A172 (cell line): ENCODE measurements at regions not wholly inside any gene's neighbourhood (a gene's known extent, or its start where the extent isn't known, plus 50 kb on each side); places are given as distances from the start of the nearest gene placed in this dataset.

Source experiments
- DNase-seq: peaks from one replicate; pipeline ENCODE4 v3.0.0-alpha.2; 2015; ENCODE audit warnings: low spot score

DNA sequence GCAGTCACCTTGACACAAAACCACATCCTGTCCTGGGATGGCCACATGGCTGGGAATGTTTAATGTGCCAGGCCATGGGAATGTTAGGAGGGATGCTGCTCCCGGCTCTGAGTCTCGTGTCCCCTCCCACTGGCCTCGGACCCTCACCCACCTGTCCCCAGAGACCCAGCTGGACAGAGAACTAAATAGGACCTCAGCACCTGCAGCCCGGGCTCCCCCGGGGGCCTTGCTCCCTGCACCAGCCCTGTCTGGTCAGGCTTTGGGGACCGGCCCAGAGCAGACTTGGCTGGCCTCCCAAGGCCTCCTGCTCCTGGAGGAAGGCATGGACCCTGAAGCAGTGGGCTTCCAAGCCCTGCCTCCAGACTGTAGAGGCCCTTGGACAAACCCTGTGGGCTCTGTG, 100.0 kb upstream of the IQSEC1 start:
- peak; percentile 64 for DNase-seq

DNA sequence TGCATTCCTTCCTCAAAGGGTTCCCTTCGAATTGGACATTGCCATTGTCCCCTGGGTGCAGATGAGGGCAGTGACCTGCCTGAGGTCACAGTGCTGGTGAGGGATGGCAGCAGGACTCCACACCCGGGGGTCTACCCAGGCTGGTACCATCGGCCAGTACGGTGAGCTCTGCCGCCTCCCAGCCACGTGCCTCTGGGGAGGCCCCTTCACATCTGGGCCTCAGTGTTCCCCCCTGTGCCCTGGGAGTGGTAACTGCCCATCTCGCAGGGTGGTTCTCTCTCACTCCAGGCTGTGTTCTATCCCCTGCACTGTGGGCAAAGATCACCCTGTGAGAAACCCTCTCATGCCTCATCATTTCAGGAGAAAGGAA, 99.4 kb upstream of the IQSEC1 start:
- no peak for DNase-seq

- DNase-seq: no peak
These were observed 98.7 kb upstream of the IQSEC1 start for GRCh38 chr3:13171704-13172643.

DNA sequence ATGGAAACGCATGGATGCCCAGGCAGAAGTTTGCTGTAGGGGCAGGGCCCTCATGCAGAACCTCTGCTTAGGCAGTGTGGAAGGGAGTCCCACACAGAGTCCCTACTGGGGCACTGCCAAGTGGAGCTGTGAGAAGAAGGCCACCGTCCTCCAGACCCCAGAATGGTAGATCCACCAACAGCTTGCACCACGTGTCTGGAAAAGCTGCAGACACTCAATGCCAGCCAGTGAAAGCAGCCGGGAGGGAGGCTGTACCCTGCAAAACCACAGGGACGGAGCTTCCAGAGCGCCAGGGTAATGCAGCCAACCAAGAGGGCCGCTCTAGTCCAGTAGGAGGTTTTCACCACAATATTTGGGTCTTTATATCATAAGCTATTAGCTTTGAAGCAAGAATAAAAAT, 97.1 kb upstream of the IQSEC1 start:
- no peak for DNase-seq

GRCh38 chr3:13168391-13168790, 95.2 kb upstream of the IQSEC1 start:
- DNase-seq: no peak

DNA sequence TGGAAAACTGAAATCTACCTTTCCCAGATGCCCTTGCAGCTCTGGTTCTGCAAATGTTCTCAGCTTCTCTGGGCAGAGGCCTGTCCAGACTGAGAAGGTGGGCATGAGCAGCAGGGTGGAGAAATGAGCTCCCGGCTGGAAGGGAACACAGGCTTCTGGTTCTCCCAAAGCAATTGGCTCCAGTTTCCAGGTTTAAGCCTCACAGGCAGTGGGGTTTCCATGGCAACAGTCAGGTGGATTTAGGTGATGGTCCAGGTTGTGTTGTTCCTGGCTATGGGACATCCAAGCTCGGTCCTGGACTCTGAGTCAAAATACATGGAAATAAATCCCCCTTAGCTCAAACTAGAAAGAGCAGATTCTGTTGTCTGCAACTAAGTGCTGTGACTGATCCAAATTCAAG, 94.6 kb upstream of the IQSEC1 start:
- DNase-seq: no peak

DNA sequence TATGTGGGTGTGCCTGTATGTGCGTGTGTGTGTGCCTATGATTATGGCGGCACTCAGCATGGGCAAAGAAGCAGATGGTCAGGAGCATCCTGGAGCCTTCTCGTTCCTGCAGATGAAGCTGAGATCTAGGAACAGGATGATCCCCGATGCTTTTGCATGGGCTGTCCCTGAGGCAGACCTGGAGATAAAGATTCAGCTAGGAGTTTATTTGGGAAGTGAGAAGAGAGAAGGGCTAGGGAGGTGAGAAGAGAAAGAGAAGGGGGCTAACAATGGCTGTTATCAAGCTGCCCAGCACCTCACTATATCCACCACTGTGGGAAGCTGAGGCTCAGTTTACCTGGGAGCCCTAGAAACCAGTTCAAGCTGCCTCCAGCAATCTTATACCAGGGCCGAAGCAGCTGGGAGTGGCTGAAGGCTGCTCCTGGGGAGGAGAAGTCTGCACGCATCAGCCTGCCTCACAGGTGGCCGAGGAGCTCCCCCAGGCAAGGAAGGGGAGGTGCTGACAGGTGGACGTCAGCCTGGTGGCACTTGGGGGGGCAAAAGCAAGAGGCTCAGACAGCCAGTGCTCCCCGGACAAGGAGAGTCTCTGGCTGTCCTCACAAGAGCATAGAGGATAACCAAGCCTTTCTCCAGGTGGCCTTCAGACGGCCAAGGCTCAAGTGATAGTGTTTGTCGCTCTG, 94.0 kb upstream of the IQSEC1 start:
- no peak for DNase-seq

GRCh38 chr3:13166243-13167063, 93.2 kb upstream of the IQSEC1 start:
- no peak for DNase-seq

DNA sequence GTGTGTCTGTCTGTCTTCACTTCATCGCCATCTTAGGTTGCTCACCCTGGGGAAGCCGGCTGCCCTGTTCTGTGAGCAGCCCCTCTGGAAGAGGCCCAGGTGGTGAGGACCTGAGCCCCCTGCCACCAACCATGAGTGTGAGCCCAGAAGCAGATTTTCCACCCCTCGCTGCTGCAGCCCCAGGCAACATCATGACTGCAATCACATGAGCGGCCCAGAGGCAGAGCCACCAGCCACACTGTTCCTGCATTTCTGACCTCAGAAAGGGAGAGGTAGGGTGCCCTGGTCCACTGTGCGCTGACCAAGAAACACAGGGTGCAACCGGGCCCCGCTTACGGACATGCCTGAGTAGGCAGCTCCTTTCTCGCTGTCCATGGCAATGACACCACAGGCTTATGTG, 92.3 kb upstream of the IQSEC1 start:
- DNase-seq: no peak

GRCh38 chr3:13164893-13165492, 91.8 kb upstream of the IQSEC1 start:
- DNase-seq: no peak

GRCh38 chr3:13163848-13164382, 90.7 kb upstream of the IQSEC1 start:
- no peak for DNase-seq

DNA sequence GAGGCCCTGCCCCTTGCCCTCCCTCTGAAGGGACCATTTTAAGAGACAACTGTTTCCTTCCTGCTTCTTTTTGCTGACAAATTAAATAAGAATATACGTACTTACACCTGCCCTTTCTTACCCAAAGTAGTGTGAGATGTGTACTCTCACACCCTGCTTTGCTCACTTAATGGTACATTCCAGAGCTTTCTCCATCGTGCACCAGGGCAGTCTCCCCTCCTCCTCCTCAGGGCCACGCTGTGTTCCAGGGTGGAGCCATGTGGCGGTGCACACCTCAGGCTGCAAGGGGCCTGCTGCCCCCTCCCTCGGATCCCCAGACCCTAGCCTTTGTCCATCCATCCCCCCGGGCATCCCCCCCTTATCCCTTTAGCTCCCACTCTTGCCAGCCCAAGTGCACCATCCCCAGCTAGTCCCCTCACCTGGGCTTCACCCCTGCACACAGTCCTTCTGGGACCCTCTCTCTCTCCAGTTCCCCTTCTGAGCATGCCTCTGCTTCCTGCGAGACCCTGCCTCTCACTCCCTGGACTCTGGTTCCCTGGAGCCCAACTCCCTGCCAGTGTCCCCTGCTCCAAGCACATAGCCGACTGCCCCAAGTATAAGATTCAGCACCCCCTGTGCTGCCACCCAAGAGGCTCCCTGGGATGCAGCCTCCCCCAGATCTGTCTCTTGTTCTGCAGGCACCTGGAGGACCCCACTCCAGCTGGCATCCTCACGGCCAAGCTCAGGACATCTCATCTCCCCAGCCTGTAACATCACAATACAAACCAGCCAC, 89.5 kb upstream of the IQSEC1 start:
- no peak for DNase-seq

DNA sequence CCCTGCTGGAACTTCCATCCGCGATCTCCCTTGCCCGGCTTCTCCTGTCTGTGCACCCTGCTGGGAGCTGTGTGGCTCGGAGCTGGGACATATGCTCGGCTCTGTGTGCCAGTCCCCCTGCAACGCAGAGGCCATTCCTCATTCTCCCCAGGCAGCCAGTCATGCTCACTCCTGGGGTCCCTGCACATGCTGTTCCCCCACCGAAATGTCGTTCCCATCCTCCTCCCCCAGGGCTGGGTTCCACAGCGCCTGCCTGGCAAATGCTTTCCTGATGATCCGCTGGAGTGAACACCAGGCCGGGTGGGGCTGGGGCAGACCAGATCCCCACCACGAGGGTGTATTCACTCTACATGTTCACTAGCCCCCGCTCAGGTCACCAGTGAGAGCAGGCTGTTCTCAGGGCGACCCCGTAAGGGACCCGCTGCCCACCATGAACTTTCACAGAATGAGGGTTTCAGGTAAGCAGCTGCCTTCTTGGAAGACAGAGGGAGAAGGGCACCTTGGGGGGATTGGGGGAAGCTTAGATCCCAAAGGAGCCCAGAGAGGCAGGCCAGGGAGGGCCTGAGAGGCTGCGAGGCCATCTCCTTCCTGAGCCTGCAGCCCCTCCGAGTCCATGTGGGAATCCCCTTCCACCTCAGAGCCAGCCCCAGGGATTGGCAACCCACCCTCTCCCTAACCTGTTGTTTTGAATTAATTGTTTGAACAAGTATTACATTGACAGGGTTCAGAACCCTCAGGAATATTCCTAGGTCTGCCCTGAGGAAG, 88.7 kb upstream of the IQSEC1 start:
- DNase-seq: no peak

DNA sequence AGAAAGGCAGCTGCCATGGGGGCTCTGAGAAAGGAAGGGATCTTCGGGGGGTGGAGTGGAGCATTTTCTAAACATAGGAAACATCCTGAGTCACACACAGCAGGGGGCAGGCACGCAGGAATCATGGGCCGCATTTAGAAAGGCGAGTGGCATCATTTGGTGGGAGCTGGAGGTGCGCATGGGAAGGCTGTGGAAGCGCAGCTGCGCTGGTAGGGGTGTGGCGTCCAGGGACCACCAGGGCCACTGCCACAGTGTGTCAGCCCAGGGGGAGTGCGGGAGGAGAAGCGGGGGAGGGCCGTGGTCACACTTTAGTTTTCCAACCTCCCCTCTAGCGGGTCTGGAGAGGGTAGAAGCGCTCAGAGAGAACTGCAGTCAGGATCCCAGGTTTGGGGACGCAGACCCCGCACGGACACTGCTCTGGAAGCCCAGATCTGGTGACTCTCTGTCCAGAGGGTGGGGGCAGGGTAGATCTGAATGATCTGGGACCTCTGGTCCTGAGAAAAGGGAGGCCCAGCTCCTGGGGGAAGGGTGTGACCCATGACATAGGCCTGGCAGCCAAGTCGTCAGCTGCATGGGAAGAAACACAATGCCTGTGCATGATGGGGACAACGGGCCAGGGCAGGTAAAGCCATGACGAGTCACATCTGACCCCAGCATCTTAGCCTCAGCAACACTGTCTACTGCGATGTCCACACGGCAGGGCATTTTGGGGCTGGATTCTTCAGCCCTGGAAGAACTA, 88.0 kb upstream of the IQSEC1 start:
- peak; percentile 69 for DNase-seq

DNA sequence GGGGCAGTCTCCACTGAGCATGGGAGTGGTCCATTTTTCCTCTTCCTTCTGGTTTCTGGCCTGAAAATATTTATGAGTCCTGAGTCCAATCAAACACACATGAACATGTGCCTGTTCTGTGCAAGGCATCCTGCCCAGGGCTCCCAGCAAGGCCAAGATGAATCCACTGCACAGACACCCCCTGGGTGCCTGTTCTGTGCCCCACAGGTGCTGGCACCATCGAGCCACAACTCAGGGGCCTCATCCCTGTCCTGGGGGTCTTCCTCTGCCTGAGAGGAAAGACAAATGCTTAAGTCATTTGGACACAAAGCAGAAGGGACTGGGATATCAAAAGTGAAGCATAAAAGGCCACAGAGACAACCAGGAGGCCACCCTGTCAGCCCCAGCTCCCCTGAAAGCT, 87.4 kb upstream of the IQSEC1 start:
- DNase-seq: no peak

DNA sequence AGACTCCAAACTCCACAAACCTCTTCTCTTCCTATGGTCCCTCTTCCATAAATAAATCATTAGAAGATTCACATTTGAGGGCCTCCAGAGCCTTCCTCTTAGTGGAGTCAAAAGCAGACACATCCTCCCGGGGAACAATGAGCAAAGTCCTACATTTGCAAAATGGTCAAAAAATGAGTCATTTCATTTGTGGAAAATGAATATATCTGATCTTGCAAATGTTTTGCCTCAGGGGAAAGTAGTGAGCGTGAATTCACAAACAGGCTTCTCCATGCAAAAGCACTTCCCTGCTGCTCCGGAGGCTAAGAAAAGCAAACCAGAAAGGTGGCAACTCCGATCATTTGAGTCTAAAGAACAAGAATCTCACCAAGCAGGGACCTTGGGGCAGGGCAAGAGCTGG, 86.7 kb upstream of the IQSEC1 start:
- peak; percentile 16 for DNase-seq

DNA sequence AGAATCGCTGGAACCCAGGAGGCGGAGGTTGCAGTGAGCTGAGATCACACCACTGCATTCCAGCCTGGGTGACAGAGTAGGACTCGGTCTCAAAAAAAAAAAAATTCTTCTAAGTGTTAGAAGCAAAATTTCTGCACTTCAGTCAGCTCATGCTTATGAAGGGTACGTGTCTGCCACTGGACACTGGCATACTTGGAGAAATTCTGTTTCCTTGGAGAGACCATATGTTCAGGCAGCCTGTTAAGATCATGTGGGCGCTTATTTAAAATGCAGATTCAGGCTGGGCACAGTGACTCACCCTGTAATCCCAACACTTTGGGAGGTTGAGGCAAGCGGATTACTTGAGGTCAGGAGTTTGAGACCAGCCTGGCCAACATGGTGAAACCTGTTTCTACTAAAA, 85.6 kb upstream of the IQSEC1 start:
- no peak for DNase-seq

DNA sequence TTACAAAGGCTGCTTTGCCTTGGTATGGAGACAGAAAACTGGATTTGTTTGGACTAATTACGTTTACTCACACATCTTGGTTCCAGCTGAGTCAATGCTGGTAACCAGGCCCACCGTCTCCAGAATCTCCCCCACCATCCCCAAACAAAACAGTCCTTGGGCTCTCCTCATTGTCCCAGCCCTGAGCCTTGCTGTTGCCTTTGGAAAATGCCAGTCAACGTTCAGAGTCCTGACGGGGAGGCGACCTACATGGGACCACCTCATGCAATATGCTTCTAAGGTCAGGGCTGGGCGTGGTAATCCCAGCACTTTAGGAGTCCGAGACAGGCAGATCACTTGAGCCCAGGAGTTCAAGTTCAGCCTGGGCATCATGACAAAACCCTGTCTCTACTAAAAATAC, 85.2 kb upstream of the IQSEC1 start:
- no peak for DNase-seq

DNA sequence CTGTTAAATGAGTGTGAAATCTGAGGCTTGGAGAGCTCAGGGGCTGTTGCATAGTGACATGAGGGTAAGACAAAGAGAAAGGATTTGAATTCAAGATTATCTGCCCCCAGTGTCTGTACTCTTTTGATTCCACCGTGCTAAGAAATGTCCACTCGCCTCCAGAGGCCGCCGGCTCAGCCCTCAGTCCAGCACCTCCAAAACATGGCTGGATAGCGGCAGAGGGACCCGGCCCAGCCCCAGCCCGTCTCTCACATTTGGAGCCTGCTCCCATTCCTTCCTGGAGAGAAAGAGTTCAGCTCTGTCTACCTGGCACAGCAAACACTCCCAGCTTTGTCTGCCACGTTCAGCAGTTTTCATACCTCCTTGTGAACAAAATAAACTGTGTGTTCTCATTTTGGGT, 84.8 kb upstream of the IQSEC1 start:
- DNase-seq: no peak
